Endothelial cell of umbilical vein (primary cell): ENCODE measurements at regions not wholly inside any gene's neighbourhood (a gene's known extent, or its start where the extent isn't known, plus 50 kb on each side); places are given as distances from the start of the nearest gene placed in this dataset.

Experiments
- EZH2 ChIP-seq: IDR thresholded peaks from 2 replicates; pipeline ENCODE4 v1.6.1; 2012; ENCODE audit warnings: borderline replicate concordance, low read depth, mild to moderate bottlenecking, moderate library complexity, low read length, inconsistent platforms; ENCODE audit not compliant: severe bottlenecking
- POLR2AphosphoS5 ChIP-seq: IDR thresholded peaks from 2 replicates; pipeline ENCODE4 v1.6.1; 2012; ENCODE audit warnings: low read depth, mild to moderate bottlenecking, control low read depth, low read length, moderate library complexity; ENCODE audit not compliant: insufficient read depth
- TF ChIP-seq, protein P1 (sequence below), 2 donors: IDR thresholded peaks; 1 replicate in 1 of 2; 2 replicates in 1 of 2; pipeline ENCODE4 v1.5.1; 2011; ENCODE audit warnings: low read length in 2 of 2, mild to moderate bottlenecking in 2 of 2, moderate library complexity in 2 of 2, control low read depth in 1 of 2, inconsistent platforms in 1 of 2, low read depth in 1 of 2; ENCODE audit not compliant: insufficient read depth in 1 of 2; ENCODE audit errors: extremely low read depth in 1 of 2

DNA sequence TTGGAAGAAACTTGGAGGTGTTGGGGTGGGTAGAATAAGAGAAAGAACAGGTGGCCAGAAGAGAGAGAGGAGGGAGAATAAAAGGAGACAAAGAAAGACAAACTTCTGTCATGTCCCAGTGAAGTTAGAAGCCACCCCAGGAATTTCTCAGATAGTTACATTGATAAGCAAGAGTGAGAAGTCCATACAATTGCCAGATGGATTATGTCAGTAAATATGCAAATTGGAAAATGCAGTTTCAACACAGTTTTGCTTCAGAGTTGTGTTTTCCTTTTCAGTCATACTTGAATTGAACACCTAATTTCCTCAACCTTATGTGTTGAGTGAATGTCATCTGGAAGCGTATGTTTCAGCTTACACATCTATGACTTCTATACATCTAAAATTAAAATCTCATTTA lies 139.2 kb downstream of the RXFP2 start:
- TF ChIP-seq POLR2AphosphoS5 (no peak), EZH2 (no peak)
- TF ChIP-seq, protein P1, sequence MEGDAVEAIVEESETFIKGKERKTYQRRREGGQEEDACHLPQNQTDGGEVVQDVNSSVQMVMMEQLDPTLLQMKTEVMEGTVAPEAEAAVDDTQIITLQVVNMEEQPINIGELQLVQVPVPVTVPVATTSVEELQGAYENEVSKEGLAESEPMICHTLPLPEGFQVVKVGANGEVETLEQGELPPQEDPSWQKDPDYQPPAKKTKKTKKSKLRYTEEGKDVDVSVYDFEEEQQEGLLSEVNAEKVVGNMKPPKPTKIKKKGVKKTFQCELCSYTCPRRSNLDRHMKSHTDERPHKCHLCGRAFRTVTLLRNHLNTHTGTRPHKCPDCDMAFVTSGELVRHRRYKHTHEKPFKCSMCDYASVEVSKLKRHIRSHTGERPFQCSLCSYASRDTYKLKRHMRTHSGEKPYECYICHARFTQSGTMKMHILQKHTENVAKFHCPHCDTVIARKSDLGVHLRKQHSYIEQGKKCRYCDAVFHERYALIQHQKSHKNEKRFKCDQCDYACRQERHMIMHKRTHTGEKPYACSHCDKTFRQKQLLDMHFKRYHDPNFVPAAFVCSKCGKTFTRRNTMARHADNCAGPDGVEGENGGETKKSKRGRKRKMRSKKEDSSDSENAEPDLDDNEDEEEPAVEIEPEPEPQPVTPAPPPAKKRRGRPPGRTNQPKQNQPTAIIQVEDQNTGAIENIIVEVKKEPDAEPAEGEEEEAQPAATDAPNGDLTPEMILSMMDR (IDR thresholded peaks at IDR 0.05; ENCODE audit: extremely low read depth in 1 of 2, insufficient read depth in 1 of 2, low read depth in 1 of 2, low read length in 2 of 2): no peak
